ENCODE measurements at regions not wholly inside any gene's neighbourhood (a gene's known extent, or its start where the extent isn't known, plus 50 kb on each side); places are given as distances from the start of the nearest gene placed in this dataset.
A peak's percentile ranks its signal among the peaks of the same experiment; 100 is the strongest.

- POLR2A ChIA-PET, result no interaction called here
- BruUV-seq (replicated peaks), result no TSS peak
- intact Hi-C loops (cut with micrococcal nuclease), result no loop called here
- Histone ChIP-seq H3K27me3 (ENCODE audit: insufficient read depth, low read length) (no peaks in the 10 kb centered on the region), H3K79me2 (ENCODE audit: insufficient read depth, low read length) (no peaks in the 10 kb centered on the region), H3K27ac (ENCODE audit: low read depth, low read length) (peak overlapping the region; percentile 6; the same call in 1 of the 2 replicates), H3K36me3 (ENCODE audit: control insufficient read depth in 1 of 2, insufficient read depth in 2 of 2, low read length in 2 of 2) (no peaks in the 10 kb centered on the region), H3K9ac (ENCODE audit: low read length) (no peak overlapping the region), H3K4me3 (replicated peaks in 1 of 2; ENCODE audit: low read depth in 1 of 2, low read length in 2 of 2) (peak overlapping the region in 1 of 2 experiments; percentile 20; a peak in 1 of 4 replicates), H3K9me2 (ENCODE audit: insufficient read depth) (no peaks in the 10 kb centered on the region), H3K9me3 (ENCODE audit: control insufficient read depth in 1 of 2, insufficient read depth in 1 of 2, low read depth in 1 of 2, low read length in 2 of 2) (no peaks in the 10 kb centered on the region), H4K20me1 (ENCODE audit: insufficient read depth) (no peaks in the 10 kb centered on the region), H3K4me1 (ENCODE audit: control insufficient read depth in 1 of 2, insufficient read depth in 2 of 2, low read length in 2 of 2) (peaks cover 23 to 25% of the 10 kb centered on the region in 2 experiments), H2AFZ (ENCODE audit: low read depth, low read length, poor library complexity, severe bottlenecking) (no peak overlapping the region), H3K4me2 (ENCODE audit: low read length) (peak overlapping the region; percentile 54)
- DNase-seq (ENCODE audit: low read depth, low spot score), result no peak
- ATAC-seq, result peak; percentile 47
- RAD21 ChIA-PET (ENCODE audit: low non-redundant PET in 1 of 2, low total read pairs in 2 of 2, uncharacterized antibody in 2 of 2, unreplicated experiment in 2 of 2), result no interaction called here
- TF ChIP-seq, protein P1, sequence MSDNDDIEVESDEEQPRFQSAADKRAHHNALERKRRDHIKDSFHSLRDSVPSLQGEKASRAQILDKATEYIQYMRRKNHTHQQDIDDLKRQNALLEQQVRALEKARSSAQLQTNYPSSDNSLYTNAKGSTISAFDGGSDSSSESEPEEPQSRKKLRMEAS (IDR thresholded peaks at IDR 0.05), result no peak
- no peak for TF ChIP-seq SRF (IDR thresholded peaks at IDR 0.05; ENCODE audit: low read depth)
- no peak for TF ChIP-seq EGR1 (IDR thresholded peaks at IDR 0.05; ENCODE audit: low read depth)
- no peak for TF ChIP-seq POLR2A (IDR thresholded peaks at IDR 0.05; ENCODE audit: borderline replicate concordance, extremely low read depth, insufficient read depth, insufficient read length)
- no peak for TF ChIP-seq CBX3 (IDR thresholded peaks at IDR 0.05; ENCODE audit: low read depth)
- no peak for TF ChIP-seq ZNF274 (IDR thresholded peaks at IDR 0.05; ENCODE audit: low read depth, low read length)
- no peak for TF ChIP-seq ELF1 (IDR thresholded peaks at IDR 0.05; ENCODE audit: borderline replicate concordance, low read depth)
- TF ChIP-seq, protein P2, sequence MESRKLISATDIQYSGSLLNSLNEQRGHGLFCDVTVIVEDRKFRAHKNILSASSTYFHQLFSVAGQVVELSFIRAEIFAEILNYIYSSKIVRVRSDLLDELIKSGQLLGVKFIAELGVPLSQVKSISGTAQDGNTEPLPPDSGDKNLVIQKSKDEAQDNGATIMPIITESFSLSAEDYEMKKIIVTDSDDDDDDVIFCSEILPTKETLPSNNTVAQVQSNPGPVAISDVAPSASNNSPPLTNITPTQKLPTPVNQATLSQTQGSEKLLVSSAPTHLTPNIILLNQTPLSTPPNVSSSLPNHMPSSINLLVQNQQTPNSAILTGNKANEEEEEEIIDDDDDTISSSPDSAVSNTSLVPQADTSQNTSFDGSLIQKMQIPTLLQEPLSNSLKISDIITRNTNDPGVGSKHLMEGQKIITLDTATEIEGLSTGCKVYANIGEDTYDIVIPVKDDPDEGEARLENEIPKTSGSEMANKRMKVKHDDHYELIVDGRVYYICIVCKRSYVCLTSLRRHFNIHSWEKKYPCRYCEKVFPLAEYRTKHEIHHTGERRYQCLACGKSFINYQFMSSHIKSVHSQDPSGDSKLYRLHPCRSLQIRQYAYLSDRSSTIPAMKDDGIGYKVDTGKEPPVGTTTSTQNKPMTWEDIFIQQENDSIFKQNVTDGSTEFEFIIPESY (IDR thresholded peaks at IDR 0.05; ENCODE audit: extremely low read depth, insufficient replicate concordance, low read length), result no peak
- no peak for TF ChIP-seq YY1 (IDR thresholded peaks at IDR 0.05; ENCODE audit: extremely low read depth, insufficient replicate concordance, low read depth, low read length)
- no peak for TF ChIP-seq EZH2phosphoT487 (IDR thresholded peaks at IDR 0.05; ENCODE audit: borderline replicate concordance)
- TF ChIP-seq SP1 (IDR thresholded peaks at IDR 0.05; ENCODE audit: low read depth), result no peak
- no peak for TF ChIP-seq REST (IDR thresholded peaks at IDR 0.05; ENCODE audit: low read depth)
- TF ChIP-seq SIN3A (IDR thresholded peaks at IDR 0.05; ENCODE audit: low read depth), result no peak
- no peak for TF ChIP-seq CEBPB (IDR thresholded peaks at IDR 0.05; ENCODE audit: low read depth)
- no peak for TF ChIP-seq RAD21 (IDR thresholded peaks at IDR 0.05; ENCODE audit: low read depth)
- no peak for TF ChIP-seq JUND (IDR thresholded peaks at IDR 0.05)
- no peak for TF ChIP-seq POLR2AphosphoS5 (IDR thresholded peaks at IDR 0.05; ENCODE audit: low read depth, low read length)
- no peak for TF ChIP-seq TCF7L2 (IDR thresholded peaks at IDR 0.05; ENCODE audit: borderline replicate concordance, extremely low read depth, insufficient read depth, insufficient read length)
- TF ChIP-seq CTCF (IDR thresholded peaks at IDR 0.05 in 2 of 3, conservative IDR thresholded peaks at IDR 0.05 in 1 of 3; ENCODE audit: borderline replicate concordance in 1 of 3, insufficient read depth in 1 of 3, low read depth in 2 of 3, low read length in 2 of 3), result no peak
- CTCF ChIA-PET, result no interaction called here
Observed at GRCh38 chr1:193355626-193356025, 169.2 kb upstream of the B3GALT2 start.

Data from HCT116 (cell line).